ENCODE measurements at regions not wholly inside any gene's neighbourhood (a gene's known extent, or its start where the extent isn't known, plus 50 kb on each side); places are given as distances from the start of the nearest gene placed in this dataset.

DNA sequence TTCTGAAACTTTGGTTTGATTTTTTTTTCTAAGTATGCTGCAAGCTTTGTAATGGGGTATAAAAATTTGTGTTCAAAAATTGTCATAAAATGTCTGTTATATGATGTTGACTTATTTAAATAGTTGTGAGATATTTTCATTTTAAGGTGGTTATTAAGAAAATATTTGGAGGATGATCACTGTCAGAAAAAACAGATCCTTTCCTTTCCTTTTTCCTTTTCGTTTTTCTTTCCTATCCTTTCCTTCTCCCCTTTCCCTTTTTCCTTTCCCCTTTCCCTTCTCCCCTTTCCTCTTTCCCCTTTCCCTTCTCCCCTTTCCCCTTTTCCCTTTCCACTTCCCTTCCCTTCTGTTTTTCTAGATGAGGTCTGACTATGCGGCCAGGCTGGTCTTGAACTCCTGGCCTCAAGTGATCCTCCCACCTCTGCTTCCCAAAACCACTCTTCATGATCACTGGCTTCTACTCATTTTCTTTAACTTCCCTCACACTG, 640.5 kb downstream of the PLCL1 start:
- no peak overlapping the region for H3K27ac ChIP-seq
- TF ChIP-seq, protein P1, sequence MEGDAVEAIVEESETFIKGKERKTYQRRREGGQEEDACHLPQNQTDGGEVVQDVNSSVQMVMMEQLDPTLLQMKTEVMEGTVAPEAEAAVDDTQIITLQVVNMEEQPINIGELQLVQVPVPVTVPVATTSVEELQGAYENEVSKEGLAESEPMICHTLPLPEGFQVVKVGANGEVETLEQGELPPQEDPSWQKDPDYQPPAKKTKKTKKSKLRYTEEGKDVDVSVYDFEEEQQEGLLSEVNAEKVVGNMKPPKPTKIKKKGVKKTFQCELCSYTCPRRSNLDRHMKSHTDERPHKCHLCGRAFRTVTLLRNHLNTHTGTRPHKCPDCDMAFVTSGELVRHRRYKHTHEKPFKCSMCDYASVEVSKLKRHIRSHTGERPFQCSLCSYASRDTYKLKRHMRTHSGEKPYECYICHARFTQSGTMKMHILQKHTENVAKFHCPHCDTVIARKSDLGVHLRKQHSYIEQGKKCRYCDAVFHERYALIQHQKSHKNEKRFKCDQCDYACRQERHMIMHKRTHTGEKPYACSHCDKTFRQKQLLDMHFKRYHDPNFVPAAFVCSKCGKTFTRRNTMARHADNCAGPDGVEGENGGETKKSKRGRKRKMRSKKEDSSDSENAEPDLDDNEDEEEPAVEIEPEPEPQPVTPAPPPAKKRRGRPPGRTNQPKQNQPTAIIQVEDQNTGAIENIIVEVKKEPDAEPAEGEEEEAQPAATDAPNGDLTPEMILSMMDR (conservative IDR thresholded peaks at IDR 0.05), result no peak

DNA sequence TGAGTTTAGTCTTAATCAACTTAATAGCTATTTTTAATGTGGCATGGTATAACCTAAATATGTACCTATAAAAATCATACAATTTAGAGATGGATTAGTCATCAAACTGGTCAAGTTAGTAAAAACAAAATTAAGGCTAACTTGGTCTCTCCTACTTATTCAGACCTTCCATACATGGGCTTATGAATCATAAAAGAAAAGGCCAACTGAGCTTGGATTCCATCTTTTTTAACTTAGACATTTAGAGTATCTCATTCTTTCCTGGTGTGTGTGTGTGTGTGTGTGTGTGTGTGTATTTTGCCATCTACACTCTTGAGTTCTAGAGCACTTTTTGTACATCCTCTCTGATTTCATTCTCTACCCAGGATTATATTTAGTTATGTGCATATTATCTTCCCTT, 637.5 kb downstream of the PLCL1 start:
- no peak overlapping the region for H3K27ac ChIP-seq
- TF ChIP-seq, protein P1 (conservative IDR thresholded peaks at IDR 0.05), result no peak

DNA sequence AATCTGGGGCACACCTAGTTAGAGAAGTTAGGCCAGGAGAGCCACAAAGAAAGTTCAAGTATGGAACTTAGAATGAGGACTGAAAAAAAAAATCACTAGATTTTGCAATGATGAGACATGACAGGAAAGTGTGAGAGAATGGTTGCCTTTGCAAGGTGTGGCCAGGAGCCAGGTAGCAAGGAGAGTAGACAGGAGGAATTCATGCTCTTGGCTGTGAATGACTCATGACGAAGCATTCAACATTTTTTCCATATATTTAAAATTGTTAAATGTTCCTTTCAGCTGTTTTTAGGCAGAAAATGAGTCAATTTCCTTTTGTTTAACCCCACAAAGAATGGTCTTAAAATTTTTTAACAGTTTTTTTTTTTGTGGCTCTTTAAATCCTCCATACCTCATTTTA, 636.9 kb downstream of the PLCL1 start:
- TF ChIP-seq, protein P1 (conservative IDR thresholded peaks at IDR 0.05), result no peak
- no peak overlapping the region for H3K27ac ChIP-seq

DNA sequence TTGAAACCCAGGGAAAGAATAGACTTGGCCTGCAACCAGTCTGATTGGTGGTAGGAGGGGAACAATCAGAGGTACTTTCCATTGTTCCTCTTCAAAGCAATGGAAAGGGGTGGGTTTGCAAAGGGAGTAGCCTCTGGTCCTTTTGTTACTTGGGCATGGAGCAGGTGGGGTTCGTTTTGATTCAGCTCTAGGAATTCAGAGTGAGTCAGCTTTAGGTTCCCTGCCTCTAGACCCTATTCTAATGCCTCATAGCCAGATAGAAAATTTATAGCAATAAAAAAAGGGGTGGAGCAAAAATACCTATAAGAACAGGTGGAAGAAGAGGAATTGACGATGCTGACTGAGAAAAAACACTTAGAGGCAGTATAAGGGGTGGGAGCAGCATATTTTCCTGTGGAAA, 636.4 kb downstream of the PLCL1 start:
- TF ChIP-seq, protein P1 (conservative IDR thresholded peaks at IDR 0.05), result no peak

DNA sequence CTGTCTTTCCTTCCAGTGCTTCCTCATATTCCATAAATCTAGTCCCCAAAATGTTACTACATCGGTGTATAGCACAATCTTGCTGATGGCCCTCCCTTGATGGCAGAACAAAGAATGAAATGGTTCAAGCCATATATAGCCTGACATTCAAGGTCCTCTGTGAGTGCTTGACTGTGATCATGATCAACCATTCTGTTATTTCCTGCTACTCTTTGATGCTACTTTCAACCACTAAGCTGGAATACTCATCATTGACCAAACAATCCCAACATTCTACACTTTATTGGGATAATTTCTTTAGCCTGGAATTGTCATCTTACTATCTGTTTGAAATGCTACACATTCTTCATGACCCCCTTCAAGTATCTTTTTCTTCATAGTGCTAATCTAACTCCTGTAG, 633.9 kb downstream of the PLCL1 start:
- no peak overlapping the region for H3K27ac ChIP-seq
- TF ChIP-seq, protein P1 (conservative IDR thresholded peaks at IDR 0.05), result no peak

More for the DNA sequence above, 636.4 kb downstream of the PLCL1 start:
- H3K27ac ChIP-seq, result no peak overlapping the region

DNA sequence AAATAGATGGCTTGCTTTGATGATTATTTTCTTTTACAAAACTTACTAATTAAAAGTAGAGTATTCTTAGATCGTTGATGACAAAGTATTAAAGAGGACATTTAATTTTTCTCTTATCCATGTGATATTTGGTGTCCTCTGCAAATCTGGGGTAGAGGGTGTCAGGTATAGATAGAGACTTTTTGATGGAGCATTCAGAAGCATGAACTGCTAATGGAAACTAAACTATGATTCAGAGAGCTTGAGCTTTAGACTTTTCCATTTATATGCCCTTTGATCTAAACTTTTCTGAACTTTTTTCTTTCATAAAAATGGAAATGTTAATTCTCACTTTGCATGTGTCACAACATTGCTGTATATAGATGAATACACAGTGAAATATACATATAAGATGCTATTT, 619.7 kb downstream of the PLCL1 start:
- no peak overlapping the region for H3K27ac ChIP-seq
- TF ChIP-seq, protein P1 (conservative IDR thresholded peaks at IDR 0.05), result no peak

DNA sequence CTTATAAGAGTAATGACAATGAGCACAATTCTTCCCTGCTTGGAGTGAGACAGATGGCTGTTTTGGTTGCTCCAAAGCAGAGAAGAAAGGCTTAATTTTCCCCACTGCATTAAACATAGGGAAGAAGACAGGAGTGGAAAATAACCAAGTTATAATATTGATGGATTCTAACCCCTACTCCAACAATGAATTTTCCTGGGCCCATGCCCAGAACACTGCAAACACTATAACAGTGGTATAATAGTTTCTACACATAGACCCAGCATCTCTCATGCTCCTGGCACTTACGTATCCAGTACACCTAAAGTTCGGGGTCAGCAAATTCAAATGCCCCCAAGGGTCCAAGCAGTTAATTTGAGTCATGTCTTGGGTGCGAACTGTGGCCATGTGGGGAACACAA, 613.4 kb downstream of the PLCL1 start:
- H3K27ac ChIP-seq, result no peak overlapping the region
- TF ChIP-seq, protein P1 (conservative IDR thresholded peaks at IDR 0.05), result no peak
